K562 (cell line): ENCODE measurements at regions not wholly inside any gene's neighbourhood (a gene's known extent, or its start where the extent isn't known, plus 50 kb on each side); places are given as distances from the start of the nearest gene placed in this dataset.

Source experiments
- ATAC-seq: fragments of 200-7000 bp; cut with Tn5 transposase; 3 replicates; pipeline ENCODE4 v1.9.1; 2020; ENCODE audit warnings: moderate library complexity
- BruUV-seq: library from RNA; stranded (reverse); fragments of 400-500 nt; replicated peaks from 2 replicates; lab custom pipeline; 2021; lab: Mats Ljungman, UMichigan
- CTCF ChIA-PET: fragments of 300-600 bp; formaldehyde crosslinking; extraction: SDS; loops from one replicate; lab custom pipeline; 2021; ENCODE audit warnings: low intra/inter-chr PET ratio; lab: Yijun Ruan, JAX
- POLR2A ChIA-PET: fragments of 300-600, 350-650 bp; sonication (Branson Sonifier 250); formaldehyde crosslinking; extraction: SDS; loops from one replicate; lab custom pipeline; 2021; ENCODE audit warnings: antibody characterized with exemption, inconsistent platforms; lab: Yijun Ruan, JAX
- DNase-seq, 4 experiments: peaks; one replicate each; pipeline versions ENCODE4 v3.0.0 to v3.0.0-alpha.2; 2011 to 2018; ENCODE audit warnings: low spot score in 3 of 4, mixed read lengths in 3 of 4; ENCODE audit errors: extremely low read depth in 1 of 4
- FAIRE-seq: peaks from 2 replicates; lab custom pipeline; 2011; peaks lifted over from hg19 to GRCh38; lab: Jason Lieb, UNC
- H2AFZ ChIP-seq: 2 replicates; pipeline ENCODE4 v1.6.0; 2011; ENCODE audit warnings: low read depth, low read length, control low read depth, inconsistent platforms
- H3K27ac ChIP-seq: fragments of 200-600 bp; 3 replicates; pipeline ENCODE4 v1.8.0; 2011; ENCODE audit warnings: low read depth, mild to moderate bottlenecking, control low read depth, inconsistent platforms, low read length, moderate library complexity, mixed read lengths; ENCODE audit errors: extremely low read depth
- H3K27me3 ChIP-seq, 2 experiments: fragments of 300-600 bp in 1 of 2; 2 replicates in 1 of 2; 3 replicates in 1 of 2; pipeline versions ENCODE4 v1.6.0 to v1.8.0; 2011; ENCODE audit warnings: inconsistent platforms in 2 of 2, low read length in 2 of 2, mild to moderate bottlenecking in 1 of 2, mixed read lengths in 1 of 2, moderate library complexity in 1 of 2; ENCODE audit not compliant: control insufficient read depth in 2 of 2, insufficient read depth in 2 of 2
- H3K36me3 ChIP-seq: fragments of 300-600 bp; 3 replicates; pipeline ENCODE4 v1.8.0; 2011; ENCODE audit warnings: mild to moderate bottlenecking, low read length, inconsistent platforms; ENCODE audit not compliant: control insufficient read depth, insufficient read depth
- H3K4me1 ChIP-seq, 2 experiments: fragments of 200-600 bp in 1 of 2; replicated peaks in 1 of 2; 2 replicates in 1 of 2; 3 replicates in 1 of 2; pipeline versions ENCODE4 v1.5.1 to v1.8.0; 2011; ENCODE audit warnings: inconsistent platforms in 2 of 2, low read length in 2 of 2, mild to moderate bottlenecking in 1 of 2, mixed read lengths in 1 of 2, moderate library complexity in 1 of 2; ENCODE audit not compliant: control insufficient read depth in 2 of 2, insufficient read depth in 2 of 2
- H3K4me2 ChIP-seq: 2 replicates; pipeline ENCODE4 v1.6.1; 2011; ENCODE audit warnings: low read length, control low read depth, inconsistent platforms, mixed read lengths; ENCODE audit not compliant: insufficient read depth
- H3K4me3 ChIP-seq: fragments of 200-600 bp; sonication (generic), shearing (Covaris generic); 2 replicates; pipeline ENCODE4 v1.5.1; 2016; ENCODE audit warnings: control low read depth, inconsistent platforms
- H3K79me2 ChIP-seq: fragments of 200-600 bp; 3 replicates; pipeline ENCODE4 v1.8.0; 2011; ENCODE audit warnings: low read length, inconsistent platforms; ENCODE audit not compliant: control insufficient read depth, insufficient read depth
- H3K9ac ChIP-seq, 2 experiments: 2 replicates each; pipeline versions ENCODE4 v1.6.0 to v1.6.1; 2011; ENCODE audit warnings: low read depth in 2 of 2, low read length in 2 of 2, control low read depth in 1 of 2, inconsistent platforms in 1 of 2, mild to moderate bottlenecking in 1 of 2, mixed read lengths in 1 of 2; ENCODE audit not compliant: insufficient read depth in 1 of 2
- H3K9me1 ChIP-seq: one replicate; pipeline ENCODE4 v1.6.0; 2011; ENCODE audit warnings: inconsistent platforms, mild to moderate bottlenecking, low read length, moderate library complexity; ENCODE audit not compliant: control insufficient read depth, insufficient read depth
- H3K9me3 ChIP-seq: replicated peaks from 2 replicates; pipeline ENCODE4 v1.5.1; 2011; ENCODE audit warnings: low read depth, low read length, inconsistent platforms; ENCODE audit not compliant: control insufficient read depth, insufficient read depth
- H4K20me1 ChIP-seq: replicated peaks from 2 replicates; pipeline ENCODE4 v1.6.1; 2011; ENCODE audit warnings: low read length, inconsistent platforms, mixed read lengths; ENCODE audit not compliant: control insufficient read depth, insufficient read depth
- BCOR ChIP-seq: fragments of 450-650 bp; IDR thresholded peaks from 2 replicates; pipeline ENCODE4 v1.6.1; 2016
- CBFB ChIP-seq: sonication (generic); formaldehyde crosslinking; IDR thresholded peaks from 2 replicates; pipeline ENCODE4 v1.4.0; 2020; ENCODE audit warnings: mild to moderate bottlenecking, missing genetic modification reagents
- CEBPB ChIP-seq: fragments of 450-650 bp; IDR thresholded peaks from 2 replicates; pipeline ENCODE4 v1.6.1; 2016; ENCODE audit warnings: missing genetic modification characterization, missing compliant biosample characterization
- EP300 ChIP-seq: IDR thresholded peaks from 2 replicates; pipeline ENCODE4 v1.6.1; 2012; ENCODE audit warnings: low read length, improper control_type of control experiment
- PHB2 ChIP-seq: fragments of 450-650 bp; IDR thresholded peaks from 2 replicates; pipeline ENCODE4 v1.6.1; 2017; ENCODE audit warnings: low read depth
- ZNF3 ChIP-seq: fragments of 250-450 bp; sonication (Bioruptor Pico); IDR thresholded peaks from 2 replicates; pipeline ENCODE4 v1.5.0; 2021; ENCODE audit warnings: mild to moderate bottlenecking, moderate library complexity
- WGBS: fragments of 100-300 bp; shearing (Covaris generic); methylation state at CpG from one replicate; pipeline ENCODE4 v1.1.6; 2016; ENCODE audit warnings: low coverage, mixed read lengths; ENCODE audit not compliant: insufficient coverage; ENCODE audit errors: missing lambda C conversion rate; 5-methylcytosine and 5-hydroxymethylcytosine counted together
- in situ Hi-C: fragments of 300-500 bp; cut with MboI; formaldehyde crosslinking; loops from 4 replicates; pipeline ENCODE4 v1.15.0; 2018; ENCODE audit warnings: inconsistent platforms, mixed read lengths
- intact Hi-C: fragments of 100-400 bp; cut with micrococcal nuclease; formaldehyde crosslinking; loops from 2 replicates; pipeline ENCODE4 v1.14.2; 2022
- TF ChIP-seq, protein P1 (sequence below): fragments of 250-450 bp; sonication (Bioruptor Pico); IDR thresholded peaks from 2 replicates; pipeline ENCODE4 v1.4.0; 2020
- TF ChIP-seq, protein P2 (sequence below): fragments of 250-450 bp; sonication (Bioruptor Pico); IDR thresholded peaks from 2 replicates; pipeline ENCODE4 v1.6.1; 2021; ENCODE audit warnings: mild to moderate bottlenecking
- TF ChIP-seq, protein P3 (sequence below): fragments of 250-450 bp; sonication (Bioruptor Pico); IDR thresholded peaks from 2 replicates; pipeline ENCODE4 v1.8.0; 2021; ENCODE audit warnings: moderate library complexity, mild to moderate bottlenecking, inconsistent platforms

DNA sequence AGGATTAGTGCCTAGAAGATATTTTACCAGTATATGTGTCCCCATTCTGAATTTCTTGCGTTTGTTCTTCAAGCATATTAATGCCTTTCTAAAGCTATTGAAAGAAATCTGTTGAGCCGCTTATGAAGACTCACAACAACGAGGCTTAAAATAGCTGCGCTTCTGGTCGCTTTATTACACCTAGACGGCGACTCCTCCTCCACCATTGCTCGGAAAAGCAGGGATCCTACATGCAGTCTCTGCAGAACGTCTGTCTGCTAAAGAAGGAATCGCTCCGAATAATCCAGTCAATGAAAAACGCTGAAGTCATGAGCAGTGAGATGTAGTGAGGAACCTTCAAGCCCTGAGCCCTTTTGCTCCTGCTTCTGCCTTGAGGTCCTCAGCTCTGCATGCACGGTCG lies 94.8 kb upstream of the ZNF516 start (continued):
- TF ChIP-seq CBFB: no peak
- no peak for TF ChIP-seq PHB2
- TF ChIP-seq, protein P1, sequence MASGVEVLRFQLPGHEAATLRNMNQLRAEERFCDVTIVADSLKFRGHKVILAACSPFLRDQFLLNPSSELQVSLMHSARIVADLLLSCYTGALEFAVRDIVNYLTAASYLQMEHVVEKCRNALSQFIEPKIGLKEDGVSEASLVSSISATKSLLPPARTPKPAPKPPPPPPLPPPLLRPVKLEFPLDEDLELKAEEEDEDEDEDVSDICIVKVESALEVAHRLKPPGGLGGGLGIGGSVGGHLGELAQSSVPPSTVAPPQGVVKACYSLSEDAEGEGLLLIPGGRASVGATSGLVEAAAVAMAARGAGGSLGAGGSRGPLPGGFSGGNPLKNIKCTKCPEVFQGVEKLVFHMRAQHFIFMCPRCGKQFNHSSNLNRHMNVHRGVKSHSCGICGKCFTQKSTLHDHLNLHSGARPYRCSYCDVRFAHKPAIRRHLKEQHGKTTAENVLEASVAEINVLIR: no peak
- TF ChIP-seq, protein P2, sequence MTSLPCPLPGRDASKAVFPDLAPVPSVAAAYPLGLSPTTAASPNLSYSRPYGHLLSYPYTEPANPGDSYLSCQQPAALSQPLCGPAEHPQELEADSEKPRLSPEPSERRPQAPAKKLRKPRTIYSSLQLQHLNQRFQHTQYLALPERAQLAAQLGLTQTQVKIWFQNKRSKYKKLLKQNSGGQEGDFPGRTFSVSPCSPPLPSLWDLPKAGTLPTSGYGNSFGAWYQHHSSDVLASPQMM (CRISPR knock-in tag): no peak

DNA sequence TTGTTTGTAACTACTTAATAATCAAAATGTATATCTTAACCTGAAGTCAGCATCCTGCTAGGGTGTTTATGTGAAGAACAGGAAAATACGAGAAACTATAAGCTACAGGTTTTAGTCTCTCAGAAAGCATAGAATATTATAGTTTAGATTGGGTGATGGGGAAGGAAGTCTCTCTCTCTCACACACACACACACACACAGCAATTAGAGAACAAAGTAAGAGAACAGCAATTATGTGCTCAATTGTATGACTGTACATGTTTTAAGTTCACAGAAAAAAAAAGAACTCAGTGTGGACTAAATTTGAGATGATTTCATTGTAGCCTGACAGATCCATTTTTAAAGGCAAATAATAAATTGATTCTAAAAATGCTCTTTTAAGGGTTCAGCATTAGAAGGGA lies 94.3 kb upstream of the ZNF516 start:
- H3K36me3 ChIP-seq: no peaks in the 10 kb centered on the region
- CTCF ChIA-PET: no interaction called here
- H3K4me3 ChIP-seq: no peak overlapping the region
- H4K20me1 ChIP-seq: no peaks in the 10 kb centered on the region
- peaks cover 0 to 3% of the 10 kb centered on the region in 2 experiments; a peak in 2 of 5 replicates for H3K27me3 ChIP-seq
- POLR2A ChIA-PET: no interaction called here
- 8% methylated on average over 1 of the region's 1 CpG for WGBS
- H3K79me2 ChIP-seq: no peaks in the 10 kb centered on the region
- H3K9me3 ChIP-seq: no peaks in the 10 kb centered on the region
- FAIRE-seq: no peak
- no peaks in the 10 kb centered on the region for H3K4me1 ChIP-seq
- in situ Hi-C loops: no loop called here
- no peak overlapping the region for H3K9ac ChIP-seq
- ATAC-seq: no peak
- no peak overlapping the region for H3K4me2 ChIP-seq
- H3K9me1 ChIP-seq: no peaks in the 10 kb centered on the region
- H2AFZ ChIP-seq: no peak overlapping the region
- BruUV-seq: no TSS peak
- no peak for DNase-seq
- intact Hi-C loops: no loop called here
- H3K27ac ChIP-seq: no peak overlapping the region
- TF ChIP-seq CEBPB (tag) (no peak), EP300 (no peak), ZNF3 (CRISPR knock-in tag) (no peak), BCOR (no peak)
- TF ChIP-seq, protein P3, sequence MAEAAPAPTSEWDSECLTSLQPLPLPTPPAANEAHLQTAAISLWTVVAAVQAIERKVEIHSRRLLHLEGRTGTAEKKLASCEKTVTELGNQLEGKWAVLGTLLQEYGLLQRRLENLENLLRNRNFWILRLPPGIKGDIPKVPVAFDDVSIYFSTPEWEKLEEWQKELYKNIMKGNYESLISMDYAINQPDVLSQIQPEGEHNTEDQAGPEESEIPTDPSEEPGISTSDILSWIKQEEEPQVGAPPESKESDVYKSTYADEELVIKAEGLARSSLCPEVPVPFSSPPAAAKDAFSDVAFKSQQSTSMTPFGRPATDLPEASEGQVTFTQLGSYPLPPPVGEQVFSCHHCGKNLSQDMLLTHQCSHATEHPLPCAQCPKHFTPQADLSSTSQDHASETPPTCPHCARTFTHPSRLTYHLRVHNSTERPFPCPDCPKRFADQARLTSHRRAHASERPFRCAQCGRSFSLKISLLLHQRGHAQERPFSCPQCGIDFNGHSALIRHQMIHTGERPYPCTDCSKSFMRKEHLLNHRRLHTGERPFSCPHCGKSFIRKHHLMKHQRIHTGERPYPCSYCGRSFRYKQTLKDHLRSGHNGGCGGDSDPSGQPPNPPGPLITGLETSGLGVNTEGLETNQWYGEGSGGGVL (CRISPR knock-in tag): no peak
